Vagina (tissue), 2 donors: ENCODE measurements at regions not wholly inside any gene's neighbourhood (a gene's known extent, or its start where the extent isn't known, plus 50 kb on each side); places are given as distances from the start of the nearest gene placed in this dataset.

Experiments
- DNase-seq, 2 donors: peaks; one replicate each; pipeline ENCODE4 v3.0.0-alpha.2; 2017; ENCODE audit errors: extremely low spot score in 2 of 2
- H3K27ac ChIP-seq: fragments of 200-600 bp; sonication (generic); one replicate; pipeline ENCODE4 v1.5.1; 2019
- H3K27me3 ChIP-seq: fragments of 200-600 bp; sonication (generic); one replicate; pipeline ENCODE4 v1.5.1; 2019
- H3K36me3 ChIP-seq, 2 donors: fragments of 200-600 bp; sonication (generic); one replicate each; pipeline ENCODE4 v1.5.1; 2017 to 2019
- H3K4me1 ChIP-seq: fragments of 200-600 bp; sonication (generic); one replicate; pipeline ENCODE4 v1.5.1; 2019
- H3K4me3 ChIP-seq, 2 donors: fragments of 200-600 bp; sonication (generic); 1 replicate in 1 of 2; 2 replicates in 1 of 2; pipeline ENCODE4 v1.5.1; 2016 to 2019
- H3K9me3 ChIP-seq: fragments of 200-600 bp; sonication (generic); one replicate; pipeline ENCODE4 v1.5.1; 2019
- CTCF ChIP-seq, 3 experiments: fragments of 450-650 bp in 2 of 3; fragments of 200-600 bp in 1 of 3; sonication (generic) in 1 of 3; IDR thresholded peaks; one replicate each; pipeline ENCODE4 v1.5.1; 2017 to 2019; ENCODE audit warnings: antibody characterized with exemption in 3 of 3, mild to moderate bottlenecking in 2 of 3, moderate library complexity in 2 of 3
- POLR2A ChIP-seq, 2 donors: fragments of 450-650 bp; IDR thresholded peaks; one replicate each; pipeline ENCODE4 v1.6.1; 2017; ENCODE audit warnings: antibody characterized with exemption in 2 of 2, mild to moderate bottlenecking in 2 of 2, moderate library complexity in 2 of 2
- POLR2AphosphoS5 ChIP-seq, 2 donors: sonication (generic); formaldehyde crosslinking; IDR thresholded peaks; one replicate each; pipeline ENCODE4 v1.9.0; 2017; ENCODE audit warnings: antibody characterized with exemption in 2 of 2, mild to moderate bottlenecking in 2 of 2, low read depth in 1 of 2; ENCODE audit not compliant: insufficient read depth in 1 of 2
- intact Hi-C: fragments of 100-400 bp; cut with DNase I; formaldehyde crosslinking; loops from one replicate; pipeline ENCODE4 v1.15.1; 2023

- H3K4me1 ChIP-seq = no peaks in the 10 kb centered on the region
- no peaks in the 10 kb centered on the region for H3K36me3 ChIP-seq
- DNase-seq = no peak
- H3K9me3 ChIP-seq = no peaks in the 10 kb centered on the region
- intact Hi-C loops = loop anchor here (5.0 kb wide), 1 partner anchor 643 kb away; no protein-coding TSS in a partner anchor
- no peak overlapping the region for H3K4me3 ChIP-seq
- H3K27ac ChIP-seq = no peak overlapping the region
- H3K27me3 ChIP-seq = no peaks in the 10 kb centered on the region
- TF ChIP-seq CTCF (IDR thresholded peaks at IDR 0.05) (no peak), POLR2AphosphoS5 (IDR thresholded peaks at IDR 0.05; ENCODE audit: insufficient read depth in 1 of 2, low read depth in 1 of 2) (no peak), POLR2A (IDR thresholded peaks at IDR 0.05) (no peak)
These were observed 507.3 kb upstream of the ARID1B start for GRCh38 chr6:156269751-156270369.

GRCh38 chr6:156268849-156269248 lies 508.3 kb upstream of the ARID1B start:
- Histone ChIP-seq H3K4me3 (no peak overlapping the region), H3K27me3 (no peaks in the 10 kb centered on the region), H3K9me3 (no peaks in the 10 kb centered on the region), H3K27ac (no peak overlapping the region), H3K36me3 (no peaks in the 10 kb centered on the region), H3K4me1 (no peaks in the 10 kb centered on the region)
- intact Hi-C loops = loop anchor here (5.0 kb wide), 1 partner anchor 642 kb away; no protein-coding TSS in a partner anchor
- no peak for DNase-seq
- TF ChIP-seq POLR2A (IDR thresholded peaks at IDR 0.05) = no peak
- no peak for TF ChIP-seq POLR2AphosphoS5 (IDR thresholded peaks at IDR 0.05; ENCODE audit: insufficient read depth in 1 of 2, low read depth in 1 of 2)
- TF ChIP-seq CTCF (IDR thresholded peaks at IDR 0.05) = no peak

GRCh38 chr6:156262014-156262413 lies 515.2 kb upstream of the ARID1B start:
- Histone ChIP-seq H3K36me3 (no peaks in the 10 kb centered on the region), H3K4me3 (no peak overlapping the region), H3K27me3 (no peaks in the 10 kb centered on the region), H3K27ac (no peak overlapping the region), H3K4me1 (peaks cover 4% of the 10 kb centered on the region), H3K9me3 (no peaks in the 10 kb centered on the region)
- TF ChIP-seq CTCF (IDR thresholded peaks at IDR 0.05) = no peak
- TF ChIP-seq POLR2AphosphoS5 (IDR thresholded peaks at IDR 0.05; ENCODE audit: insufficient read depth in 1 of 2, low read depth in 1 of 2) = no peak
- no peak for TF ChIP-seq POLR2A (IDR thresholded peaks at IDR 0.05)
- DNase-seq = no peak
- intact Hi-C loops = no loop called here

- H3K27ac ChIP-seq = no peak overlapping the region
- no peaks in the 10 kb centered on the region for H3K9me3 ChIP-seq
- H3K27me3 ChIP-seq = no peaks in the 10 kb centered on the region
- TF ChIP-seq CTCF (IDR thresholded peaks at IDR 0.05) (no peak), POLR2AphosphoS5 (IDR thresholded peaks at IDR 0.05; ENCODE audit: insufficient read depth in 1 of 2, low read depth in 1 of 2) (no peak), POLR2A (IDR thresholded peaks at IDR 0.05) (no peak)
- H3K4me3 ChIP-seq = no peak overlapping the region
- H3K4me1 ChIP-seq = peaks cover 4% of the 10 kb centered on the region
- no peak for DNase-seq
- H3K36me3 ChIP-seq = no peaks in the 10 kb centered on the region
- intact Hi-C loops = no loop called here
These were observed 516.4 kb upstream of the ARID1B start for GRCh38 chr6:156260815-156261214.

- DNase-seq = no peak
- no peaks in the 10 kb centered on the region for H3K27me3 ChIP-seq
- H3K9me3 ChIP-seq = no peaks in the 10 kb centered on the region
- H3K4me1 ChIP-seq = peaks cover 4% of the 10 kb centered on the region
- TF ChIP-seq POLR2AphosphoS5 (IDR thresholded peaks at IDR 0.05; ENCODE audit: insufficient read depth in 1 of 2, low read depth in 1 of 2) (no peak), CTCF (IDR thresholded peaks at IDR 0.05) (no peak), POLR2A (IDR thresholded peaks at IDR 0.05) (no peak)
- intact Hi-C loops = no loop called here
- no peak overlapping the region for H3K4me3 ChIP-seq
- no peak overlapping the region for H3K27ac ChIP-seq
- no peaks in the 10 kb centered on the region for H3K36me3 ChIP-seq
These were observed 518.2 kb upstream of the ARID1B start for GRCh38 chr6:156258981-156259380.
